Panc1 (cell line): ENCODE measurements at regions not wholly inside any gene's neighbourhood (a gene's known extent, or its start where the extent isn't known, plus 50 kb on each side); places are given as distances from the start of the nearest gene placed in this dataset.
"Not testable (repeated sequence)": the region's sequence is repeated elsewhere in the genome, so short reads cannot be mapped to it uniquely, and the experiment has no call there.

Experiments
- ATAC-seq: fragments of 200-7000 bp; cut with Tn5 transposase; 2 replicates; pipeline ENCODE4 v1.9.1; 2020; ENCODE audit warnings: mild to moderate bottlenecking, moderate library complexity
- BruUV-seq: library from RNA; stranded (reverse); fragments of 400-500 nt; replicated peaks from 2 replicates; lab custom pipeline; 2021; lab: Mats Ljungman, UMichigan
- CTCF ChIA-PET: fragments of 300-600 bp; sonication (Branson Sonifier 250); formaldehyde crosslinking; loops from one replicate; lab custom pipeline; 2022; ENCODE audit warnings: antibody characterized with exemption; lab: Charles Lee
- POLR2A ChIA-PET: fragments of 300-600 bp; sonication (Branson Sonifier 250); formaldehyde crosslinking; loops from one replicate; lab custom pipeline; 2022; ENCODE audit warnings: antibody characterized with exemption; lab: Charles Lee
- DNase-seq: peaks from one replicate; pipeline ENCODE4 v3.0.0-alpha.2; 2010; ENCODE audit warnings: low read depth, low spot score
- H3K27ac ChIP-seq: 2 replicates; pipeline ENCODE4 v1.5.1; 2011; ENCODE audit warnings: mild to moderate bottlenecking, low read length, inconsistent platforms
- H3K27me3 ChIP-seq: fragments of 200-500 bp; sonication (Bioruptor generic); 2 replicates; pipeline ENCODE4 v1.6.0; 2014; ENCODE audit warnings: low read length, inconsistent platforms; ENCODE audit not compliant: control insufficient read depth, insufficient read depth
- H3K36me3 ChIP-seq: fragments of 200-500 bp; sonication (Bioruptor generic); 2 replicates; pipeline ENCODE4 v1.5.1; 2014; ENCODE audit warnings: inconsistent platforms, mild to moderate bottlenecking, low read length, moderate library complexity; ENCODE audit not compliant: control insufficient read depth, insufficient read depth
- H3K4me1 ChIP-seq: 2 replicates; pipeline ENCODE4 v1.5.1; 2011; ENCODE audit warnings: inconsistent platforms, mild to moderate bottlenecking, low read length, moderate library complexity; ENCODE audit not compliant: control insufficient read depth, insufficient read depth
- H3K4me3 ChIP-seq, 2 experiments: 2 replicates each; pipeline ENCODE4 v1.5.1; 2011 to 2012; ENCODE audit warnings: low read depth in 2 of 2, low read length in 2 of 2, mild to moderate bottlenecking in 2 of 2, inconsistent platforms in 1 of 2, moderate library complexity in 1 of 2
- H3K9me3 ChIP-seq: fragments of 200-500 bp; sonication (Bioruptor generic); 2 replicates; pipeline ENCODE4 v1.5.1; 2014; ENCODE audit warnings: low read depth, mild to moderate bottlenecking, inconsistent platforms, low read length, moderate library complexity; ENCODE audit not compliant: control insufficient read depth, insufficient read depth
- POLR2AphosphoS5 ChIP-seq: IDR thresholded peaks from 2 replicates; pipeline ENCODE4 v1.6.1; 2012; ENCODE audit warnings: mild to moderate bottlenecking, low read depth, low read length, moderate library complexity
- SIN3A ChIP-seq: IDR thresholded peaks from 2 replicates; pipeline ENCODE4 v1.6.1; 2012; ENCODE audit warnings: low read depth, mild to moderate bottlenecking, low read length, moderate library complexity, borderline replicate concordance; ENCODE audit not compliant: insufficient read depth
- TCF7L2 ChIP-seq: IDR thresholded peaks from 2 replicates; pipeline ENCODE4 v1.6.1; 2011; ENCODE audit warnings: mild to moderate bottlenecking, low read depth, low read length, inconsistent platforms
- in situ Hi-C: cut with HindIII; loops from 2 replicates; pipeline ENCODE4 v1.10.0; 2016; ENCODE audit warnings: low sequenced_read_pairs, low pct_unique_long_range_greater_than_20kb
- intact Hi-C: fragments of 100-400 bp; cut with micrococcal nuclease; formaldehyde crosslinking; loops from one replicate; pipeline ENCODE4 v1.10.0; 2022; ENCODE audit not compliant: unreplicated experiment
- TF ChIP-seq, protein P1 (sequence below), 2 experiments: IDR thresholded peaks; 2 replicates each; pipeline ENCODE4 v1.6.1; 2011 to 2012; ENCODE audit warnings: low read depth in 2 of 2, control low read depth in 1 of 2, low read length in 1 of 2, mild to moderate bottlenecking in 1 of 2, moderate library complexity in 1 of 2; ENCODE audit not compliant: insufficient read depth in 1 of 2
- TF ChIP-seq, protein P2 (sequence below): fragments of 450-650 bp; IDR thresholded peaks from 2 replicates; pipeline ENCODE4 v1.5.1; 2017; ENCODE audit warnings: mild to moderate bottlenecking

- H3K27me3 ChIP-seq = no peaks in the 10 kb centered on the region
- no peak overlapping the region for H3K4me3 ChIP-seq
- no peak for TF ChIP-seq TCF7L2
- TF ChIP-seq, protein P1, sequence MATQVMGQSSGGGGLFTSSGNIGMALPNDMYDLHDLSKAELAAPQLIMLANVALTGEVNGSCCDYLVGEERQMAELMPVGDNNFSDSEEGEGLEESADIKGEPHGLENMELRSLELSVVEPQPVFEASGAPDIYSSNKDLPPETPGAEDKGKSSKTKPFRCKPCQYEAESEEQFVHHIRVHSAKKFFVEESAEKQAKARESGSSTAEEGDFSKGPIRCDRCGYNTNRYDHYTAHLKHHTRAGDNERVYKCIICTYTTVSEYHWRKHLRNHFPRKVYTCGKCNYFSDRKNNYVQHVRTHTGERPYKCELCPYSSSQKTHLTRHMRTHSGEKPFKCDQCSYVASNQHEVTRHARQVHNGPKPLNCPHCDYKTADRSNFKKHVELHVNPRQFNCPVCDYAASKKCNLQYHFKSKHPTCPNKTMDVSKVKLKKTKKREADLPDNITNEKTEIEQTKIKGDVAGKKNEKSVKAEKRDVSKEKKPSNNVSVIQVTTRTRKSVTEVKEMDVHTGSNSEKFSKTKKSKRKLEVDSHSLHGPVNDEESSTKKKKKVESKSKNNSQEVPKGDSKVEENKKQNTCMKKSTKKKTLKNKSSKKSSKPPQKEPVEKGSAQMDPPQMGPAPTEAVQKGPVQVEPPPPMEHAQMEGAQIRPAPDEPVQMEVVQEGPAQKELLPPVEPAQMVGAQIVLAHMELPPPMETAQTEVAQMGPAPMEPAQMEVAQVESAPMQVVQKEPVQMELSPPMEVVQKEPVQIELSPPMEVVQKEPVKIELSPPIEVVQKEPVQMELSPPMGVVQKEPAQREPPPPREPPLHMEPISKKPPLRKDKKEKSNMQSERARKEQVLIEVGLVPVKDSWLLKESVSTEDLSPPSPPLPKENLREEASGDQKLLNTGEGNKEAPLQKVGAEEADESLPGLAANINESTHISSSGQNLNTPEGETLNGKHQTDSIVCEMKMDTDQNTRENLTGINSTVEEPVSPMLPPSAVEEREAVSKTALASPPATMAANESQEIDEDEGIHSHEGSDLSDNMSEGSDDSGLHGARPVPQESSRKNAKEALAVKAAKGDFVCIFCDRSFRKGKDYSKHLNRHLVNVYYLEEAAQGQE (IDR thresholded peaks at IDR 0.05; ENCODE audit: insufficient read depth in 1 of 2, low read depth in 2 of 2, low read length in 1 of 2) = no peak
- no peak for TF ChIP-seq SIN3A
- TF ChIP-seq, protein P2, sequence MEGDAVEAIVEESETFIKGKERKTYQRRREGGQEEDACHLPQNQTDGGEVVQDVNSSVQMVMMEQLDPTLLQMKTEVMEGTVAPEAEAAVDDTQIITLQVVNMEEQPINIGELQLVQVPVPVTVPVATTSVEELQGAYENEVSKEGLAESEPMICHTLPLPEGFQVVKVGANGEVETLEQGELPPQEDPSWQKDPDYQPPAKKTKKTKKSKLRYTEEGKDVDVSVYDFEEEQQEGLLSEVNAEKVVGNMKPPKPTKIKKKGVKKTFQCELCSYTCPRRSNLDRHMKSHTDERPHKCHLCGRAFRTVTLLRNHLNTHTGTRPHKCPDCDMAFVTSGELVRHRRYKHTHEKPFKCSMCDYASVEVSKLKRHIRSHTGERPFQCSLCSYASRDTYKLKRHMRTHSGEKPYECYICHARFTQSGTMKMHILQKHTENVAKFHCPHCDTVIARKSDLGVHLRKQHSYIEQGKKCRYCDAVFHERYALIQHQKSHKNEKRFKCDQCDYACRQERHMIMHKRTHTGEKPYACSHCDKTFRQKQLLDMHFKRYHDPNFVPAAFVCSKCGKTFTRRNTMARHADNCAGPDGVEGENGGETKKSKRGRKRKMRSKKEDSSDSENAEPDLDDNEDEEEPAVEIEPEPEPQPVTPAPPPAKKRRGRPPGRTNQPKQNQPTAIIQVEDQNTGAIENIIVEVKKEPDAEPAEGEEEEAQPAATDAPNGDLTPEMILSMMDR = no peak
- no peak for TF ChIP-seq POLR2AphosphoS5
- POLR2A ChIA-PET = no interaction called here
- no peak for DNase-seq
- no peak overlapping the region for H3K27ac ChIP-seq
- in situ Hi-C loops (no loop called here), intact Hi-C loops (no loop called here)
- ATAC-seq = no peak
- no peaks in the 10 kb centered on the region for H3K4me1 ChIP-seq
- no peaks in the 10 kb centered on the region for H3K9me3 ChIP-seq
- CTCF ChIA-PET = no interaction called here
- no TSS peak for BruUV-seq
- no peaks in the 10 kb centered on the region for H3K36me3 ChIP-seq
Measured at GRCh38 chr13:80679423-80679822, 338.5 kb upstream of the SPRY2 start.

- no peaks in the 10 kb centered on the region for H3K9me3 ChIP-seq
- no TSS peak for BruUV-seq
- no peak overlapping the region for H3K27ac ChIP-seq
- ChIA-PET CTCF (no interaction called here), POLR2A (no interaction called here)
- in situ Hi-C loops (no loop called here), intact Hi-C loops (no loop called here)
- TF ChIP-seq TCF7L2 = no peak
- no peak for TF ChIP-seq POLR2AphosphoS5
- TF ChIP-seq SIN3A = no peak
- TF ChIP-seq, protein P2 = no peak
- TF ChIP-seq, protein P1 (IDR thresholded peaks at IDR 0.05; ENCODE audit: insufficient read depth in 1 of 2, low read depth in 2 of 2, low read length in 1 of 2) = no peak
- H3K4me3 ChIP-seq = no peak overlapping the region
- DNase-seq (no peak), ATAC-seq (no peak)
- H3K36me3 ChIP-seq = no peaks in the 10 kb centered on the region
- H3K4me1 ChIP-seq = no peaks in the 10 kb centered on the region
- no peaks in the 10 kb centered on the region for H3K27me3 ChIP-seq
Measured at GRCh38 chr13:80677227-80677626, 336.3 kb upstream of the SPRY2 start.

- H3K4me3 ChIP-seq, CTCF ChIA-PET, in situ Hi-C loops, H3K9me3 ChIP-seq, H3K36me3 ChIP-seq, ATAC-seq, H3K27ac ChIP-seq, H3K4me1 ChIP-seq, H3K27me3 ChIP-seq, intact Hi-C loops, POLR2A ChIA-PET, DNase-seq, BruUV-seq: not testable (repeated sequence)
Measured at GRCh38 chr13:80675442-80675841, 334.5 kb upstream of the SPRY2 start.
